HEK293 (cell line): ENCODE measurements at regions not wholly inside any gene's neighbourhood (a gene's known extent, or its start where the extent isn't known, plus 50 kb on each side); places are given as distances from the start of the nearest gene placed in this dataset.

ENCODE experiments used
- CTCF ChIA-PET: fragments of 350-600 bp; formaldehyde crosslinking; extraction: SDS; loops from one replicate; lab custom pipeline; 2021; ENCODE audit warnings: antibody characterized with exemption; lab: Yijun Ruan, JAX
- POLR2A ChIA-PET: fragments of 300-600 bp; formaldehyde crosslinking; extraction: SDS; loops from one replicate; lab custom pipeline; 2020; ENCODE audit warnings: antibody characterized with exemption, inconsistent platforms; lab: Yijun Ruan, JAX
- H3K27ac ChIP-seq: fragments of 200-500 bp; sonication (Bioruptor generic); 2 replicates; pipeline ENCODE4 v1.5.1; 2014; ENCODE audit warnings: low read depth, low read length, control low read depth, inconsistent platforms; ENCODE audit errors: extremely low read depth
- H3K36me3 ChIP-seq, 2 experiments: fragments of 200-500 bp in 1 of 2; sonication (Bioruptor generic) in 1 of 2; 1 replicate in 1 of 2; 2 replicates in 1 of 2; pipeline ENCODE4 v1.5.1; 2014 to 2017; ENCODE audit warnings: inconsistent platforms in 2 of 2, low read length in 2 of 2; ENCODE audit not compliant: control insufficient read depth in 2 of 2, insufficient read depth in 1 of 2
- H3K4me1 ChIP-seq: fragments of 200-500 bp; sonication (Bioruptor generic); 2 replicates; pipeline ENCODE4 v1.5.1; 2014; ENCODE audit warnings: mild to moderate bottlenecking, low read length, inconsistent platforms; ENCODE audit not compliant: control insufficient read depth, insufficient read depth
- H3K4me3 ChIP-seq: 2 replicates; pipeline ENCODE4 v1.5.1; 2011; ENCODE audit warnings: low read depth, mild to moderate bottlenecking, control low read depth, low read length, moderate library complexity
- H3K9me3 ChIP-seq: fragments of 200-500 bp; sonication (Bioruptor generic); 2 replicates; pipeline ENCODE4 v1.5.1; 2014; ENCODE audit warnings: low read depth, low read length, inconsistent platforms; ENCODE audit not compliant: control insufficient read depth, insufficient read depth
- HOXD13 ChIP-seq: sonication (generic); formaldehyde crosslinking; IDR thresholded peaks from 2 replicates; pipeline ENCODE4 v1.8.0; 2022; ENCODE audit warnings: missing genetic modification reagents, borderline replicate concordance
- KLF16 ChIP-seq: fragments of 450-650 bp; formaldehyde crosslinking; IDR thresholded peaks from 2 replicates; pipeline ENCODE4 v1.5.1; 2017; ENCODE audit warnings: missing biosample characterization, missing genetic modification characterization
- KLF9 ChIP-seq: fragments of 450-650 bp; formaldehyde crosslinking; IDR thresholded peaks from 2 replicates; pipeline ENCODE4 v1.5.1; 2016; ENCODE audit warnings: missing biosample characterization, missing genetic modification characterization, low read depth
- MYNN ChIP-seq: fragments of 450-650 bp; formaldehyde crosslinking; IDR thresholded peaks from 2 replicates; pipeline ENCODE4 v1.5.1; 2016; ENCODE audit warnings: missing biosample characterization, missing genetic modification characterization, borderline replicate concordance
- PRDM1 ChIP-seq: fragments of 450-650 bp; formaldehyde crosslinking; IDR thresholded peaks from 2 replicates; pipeline ENCODE4; 2016; ENCODE audit warnings: missing biosample characterization, missing genetic modification characterization
- SALL2 ChIP-seq: fragments of 450-650 bp; formaldehyde crosslinking; IDR thresholded peaks from 2 replicates; pipeline ENCODE4 v1.5.0; 2017; ENCODE audit warnings: missing biosample characterization, mild to moderate bottlenecking, missing genetic modification characterization, borderline replicate concordance
- ZBTB17 ChIP-seq: fragments of 450-650 bp; formaldehyde crosslinking; IDR thresholded peaks from 2 replicates; pipeline ENCODE4 v1.5.1; 2016; ENCODE audit warnings: missing biosample characterization, missing genetic modification characterization
- ZBTB21 ChIP-seq: fragments of 450-650 bp; formaldehyde crosslinking; IDR thresholded peaks from 2 replicates; pipeline ENCODE4 v1.5.1; 2017; ENCODE audit warnings: missing biosample characterization, missing genetic modification characterization
- ZBTB7A ChIP-seq: fragments of 450-650 bp; formaldehyde crosslinking; IDR thresholded peaks from 2 replicates; pipeline ENCODE4 v1.5.1; 2016; ENCODE audit warnings: low read depth, missing biosample characterization, missing genetic modification characterization
- ZBTB8A ChIP-seq: fragments of 450-650 bp; formaldehyde crosslinking; IDR thresholded peaks from 2 replicates; pipeline ENCODE4 v1.5.1; 2016; ENCODE audit warnings: missing biosample characterization, missing genetic modification characterization
- ZNF202 ChIP-seq: fragments of 450-650 bp; formaldehyde crosslinking; IDR thresholded peaks from 2 replicates; pipeline ENCODE4 v1.5.1; 2016; ENCODE audit warnings: missing biosample characterization, missing genetic modification characterization, borderline replicate concordance
- ZNF473 ChIP-seq: fragments of 450-650 bp; formaldehyde crosslinking; IDR thresholded peaks from 2 replicates; pipeline ENCODE4 v1.5.1; 2017; ENCODE audit warnings: missing biosample characterization, missing genetic modification characterization
- ZNF677 ChIP-seq: fragments of 450-650 bp; IDR thresholded peaks from 2 replicates; pipeline ENCODE4 v1.5.0; 2018; ENCODE audit warnings: missing biosample characterization, mild to moderate bottlenecking, missing genetic modification characterization, moderate library complexity
- ZNF776 ChIP-seq: fragments of 450-650 bp; formaldehyde crosslinking; IDR thresholded peaks from 2 replicates; pipeline ENCODE4 v1.5.0; 2017; ENCODE audit warnings: missing biosample characterization, missing genetic modification characterization, borderline replicate concordance
- ZNF792 ChIP-seq: fragments of 450-650 bp; formaldehyde crosslinking; IDR thresholded peaks from 2 replicates; pipeline ENCODE4 v1.5.1; 2016; ENCODE audit warnings: missing biosample characterization, missing genetic modification characterization
- ZNF837 ChIP-seq: fragments of 450-650 bp; formaldehyde crosslinking; IDR thresholded peaks from 2 replicates; pipeline ENCODE4 v1.5.1; 2016; ENCODE audit warnings: missing biosample characterization, missing genetic modification characterization
- TF ChIP-seq, protein P1 (sequence below): fragments of 450-650 bp; formaldehyde crosslinking; IDR thresholded peaks from 2 replicates; pipeline ENCODE4 v1.5.1; 2016; ENCODE audit warnings: missing biosample characterization, missing genetic modification characterization
- TF ChIP-seq, protein P2 (sequence below): fragments of 450-650 bp; formaldehyde crosslinking; IDR thresholded peaks from 2 replicates; pipeline ENCODE4 v1.5.1; 2017; ENCODE audit warnings: missing biosample characterization, mild to moderate bottlenecking, missing genetic modification characterization, moderate library complexity
- TF ChIP-seq, protein P3 (sequence below): fragments of 450-650 bp; formaldehyde crosslinking; IDR thresholded peaks from 2 replicates; pipeline ENCODE4 v1.5.1; 2016; ENCODE audit warnings: missing biosample characterization, missing genetic modification characterization, low read depth
- TF ChIP-seq, protein P4 (sequence below): fragments of 450-650 bp; formaldehyde crosslinking; IDR thresholded peaks from 2 replicates; pipeline ENCODE4 v1.5.1; 2016; ENCODE audit warnings: missing biosample characterization, missing genetic modification characterization
- TF ChIP-seq, protein P5 (sequence below): fragments of 450-650 bp; formaldehyde crosslinking; IDR thresholded peaks from 2 replicates; pipeline ENCODE4 v1.5.1; 2017; ENCODE audit warnings: missing biosample characterization, missing genetic modification characterization
- TF ChIP-seq, protein P6 (sequence below): fragments of 450-650 bp; formaldehyde crosslinking; IDR thresholded peaks from 2 replicates; pipeline ENCODE4 v1.5.1; 2016; ENCODE audit warnings: missing biosample characterization, missing genetic modification characterization

DNA sequence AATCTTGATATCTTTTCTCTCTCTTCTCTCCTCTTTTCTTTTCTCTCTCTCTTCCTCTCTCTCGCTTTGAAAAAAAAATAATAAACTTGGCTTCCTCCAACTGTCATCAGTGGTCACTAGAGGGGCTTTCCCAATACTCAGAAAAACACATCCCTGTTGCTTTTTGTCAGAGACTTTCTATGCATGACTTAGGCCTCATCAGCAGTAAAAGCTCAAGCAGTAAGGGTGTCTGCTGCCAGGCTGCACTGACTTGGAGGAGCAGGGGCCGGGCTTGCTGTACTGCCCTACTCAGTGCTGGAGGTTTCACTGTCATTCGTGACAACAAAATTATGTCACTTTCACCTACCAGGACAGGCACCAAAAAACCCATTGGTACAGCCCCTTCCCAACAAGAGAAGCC lies 272.0 kb downstream of the ADGB start:
- ChIA-PET CTCF (interaction anchor here (0.6 to 1.1 kb wide), 2 partner anchors 22 to 550 kb away, joined by 3 to 4 read pairs; no protein-coding TSS in a partner anchor), POLR2A (no interaction called here)
- no peaks in the 10 kb centered on the region for H3K36me3 ChIP-seq
- no peaks in the 10 kb centered on the region for H3K9me3 ChIP-seq
- no peak overlapping the region for H3K27ac ChIP-seq
- no peak overlapping the region for H3K4me3 ChIP-seq
- H3K4me1 ChIP-seq: peaks cover 5% of the 10 kb centered on the region; the same call in 1 of the 2 replicates
- no peak for TF ChIP-seq HOXD13 (CRISPR knock-in tag)
- TF ChIP-seq ZBTB17 (tag by site-specific recombination): no peak
- TF ChIP-seq, protein P1, sequence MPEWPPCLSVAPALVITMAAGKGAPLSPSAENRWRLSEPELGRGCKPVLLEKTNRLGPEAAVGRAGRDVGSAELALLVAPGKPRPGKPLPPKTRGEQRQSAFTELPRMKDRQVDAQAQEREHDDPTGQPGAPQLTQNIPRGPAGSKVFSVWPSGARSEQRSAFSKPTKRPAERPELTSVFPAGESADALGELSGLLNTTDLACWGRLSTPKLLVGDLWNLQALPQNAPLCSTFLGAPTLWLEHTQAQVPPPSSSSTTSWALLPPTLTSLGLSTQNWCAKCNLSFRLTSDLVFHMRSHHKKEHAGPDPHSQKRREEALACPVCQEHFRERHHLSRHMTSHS (tag by site-specific recombination): no peak
- TF ChIP-seq ZNF776 (tag by site-specific recombination): no peak
- no peak for TF ChIP-seq ZNF792 (tag by site-specific recombination)
- peak; percentile 44; the same call in 1 of the 2 replicates for TF ChIP-seq PRDM1 (tag by site-specific recombination)

DNA sequence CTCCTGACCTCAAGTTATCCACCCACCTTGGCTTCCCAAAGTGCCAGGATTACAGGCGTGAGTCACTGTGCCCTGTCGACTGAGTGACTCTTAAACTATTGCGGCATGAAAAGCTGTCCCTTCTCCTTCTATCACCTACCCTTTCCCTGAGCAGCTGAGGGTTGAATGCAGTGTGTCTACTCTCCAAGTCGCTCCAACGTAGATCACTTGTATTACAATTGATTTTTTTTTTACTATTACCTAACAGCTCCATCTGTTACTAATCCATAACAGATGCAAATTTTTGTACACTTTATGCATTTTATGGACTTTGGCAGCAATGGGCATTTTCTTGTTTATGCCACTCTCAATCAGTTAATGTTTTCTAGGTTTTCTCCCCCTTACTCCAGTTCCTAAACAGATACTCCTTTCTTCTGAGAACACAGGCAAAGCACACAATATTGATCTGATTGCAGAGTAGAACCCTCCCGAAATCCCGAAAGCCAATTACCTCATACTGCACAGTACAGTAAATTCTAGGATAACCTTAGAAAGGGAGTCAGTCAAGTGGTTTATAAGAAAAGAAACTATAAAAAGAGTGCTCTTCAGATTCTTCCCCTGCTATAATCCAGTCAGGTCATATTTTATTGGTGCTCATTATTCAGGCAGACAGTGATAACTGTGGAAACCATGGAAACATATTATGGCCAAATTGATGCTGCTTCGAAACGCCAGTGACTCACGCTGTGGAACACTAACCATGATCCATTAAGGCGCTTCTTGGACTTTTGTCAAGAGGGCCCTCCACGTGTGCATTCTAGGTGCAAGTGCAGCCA lies 273.0 kb downstream of the ADGB start:
- no peak overlapping the region for H3K27ac ChIP-seq
- H3K4me1 ChIP-seq: peaks cover 5% of the 10 kb centered on the region; the same call in 1 of the 2 replicates
- CTCF ChIA-PET: no interaction called here
- H3K36me3 ChIP-seq: no peaks in the 10 kb centered on the region
- POLR2A ChIA-PET: no interaction called here
- no peak overlapping the region for H3K4me3 ChIP-seq
- no peaks in the 10 kb centered on the region for H3K9me3 ChIP-seq
- TF ChIP-seq, protein P2, sequence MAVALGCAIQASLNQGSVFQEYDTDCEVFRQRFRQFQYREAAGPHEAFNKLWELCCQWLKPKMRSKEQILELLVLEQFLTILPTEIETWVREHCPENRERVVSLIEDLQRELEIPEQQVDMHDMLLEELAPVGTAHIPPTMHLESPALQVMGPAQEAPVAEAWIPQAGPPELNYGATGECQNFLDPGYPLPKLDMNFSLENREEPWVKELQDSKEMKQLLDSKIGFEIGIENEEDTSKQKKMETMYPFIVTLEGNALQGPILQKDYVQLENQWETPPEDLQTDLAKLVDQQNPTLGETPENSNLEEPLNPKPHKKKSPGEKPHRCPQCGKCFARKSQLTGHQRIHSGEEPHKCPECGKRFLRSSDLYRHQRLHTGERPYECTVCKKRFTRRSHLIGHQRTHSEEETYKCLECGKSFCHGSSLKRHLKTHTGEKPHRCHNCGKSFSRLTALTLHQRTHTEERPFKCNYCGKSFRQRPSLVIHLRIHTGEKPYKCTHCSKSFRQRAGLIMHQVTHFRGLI (tag by site-specific recombination): no peak
- TF ChIP-seq ZNF677 (tag by site-specific recombination): no peak
- TF ChIP-seq, protein P3, sequence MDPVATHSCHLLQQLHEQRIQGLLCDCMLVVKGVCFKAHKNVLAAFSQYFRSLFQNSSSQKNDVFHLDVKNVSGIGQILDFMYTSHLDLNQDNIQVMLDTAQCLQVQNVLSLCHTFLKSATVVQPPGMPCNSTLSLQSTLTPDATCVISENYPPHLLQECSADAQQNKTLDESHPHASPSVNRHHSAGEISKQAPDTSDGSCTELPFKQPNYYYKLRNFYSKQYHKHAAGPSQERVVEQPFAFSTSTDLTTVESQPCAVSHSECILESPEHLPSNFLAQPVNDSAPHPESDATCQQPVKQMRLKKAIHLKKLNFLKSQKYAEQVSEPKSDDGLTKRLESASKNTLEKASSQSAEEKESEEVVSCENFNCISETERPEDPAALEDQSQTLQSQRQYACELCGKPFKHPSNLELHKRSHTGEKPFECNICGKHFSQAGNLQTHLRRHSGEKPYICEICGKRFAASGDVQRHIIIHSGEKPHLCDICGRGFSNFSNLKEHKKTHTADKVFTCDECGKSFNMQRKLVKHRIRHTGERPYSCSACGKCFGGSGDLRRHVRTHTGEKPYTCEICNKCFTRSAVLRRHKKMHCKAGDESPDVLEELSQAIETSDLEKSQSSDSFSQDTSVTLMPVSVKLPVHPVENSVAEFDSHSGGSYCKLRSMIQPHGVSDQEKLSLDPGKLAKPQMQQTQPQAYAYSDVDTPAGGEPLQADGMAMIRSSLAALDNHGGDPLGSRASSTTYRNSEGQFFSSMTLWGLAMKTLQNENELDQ (tag by site-specific recombination): no peak
- no peak for TF ChIP-seq ZNF837 (tag by site-specific recombination)
- TF ChIP-seq SALL2 (tag by site-specific recombination): no peak
- TF ChIP-seq, protein P4, sequence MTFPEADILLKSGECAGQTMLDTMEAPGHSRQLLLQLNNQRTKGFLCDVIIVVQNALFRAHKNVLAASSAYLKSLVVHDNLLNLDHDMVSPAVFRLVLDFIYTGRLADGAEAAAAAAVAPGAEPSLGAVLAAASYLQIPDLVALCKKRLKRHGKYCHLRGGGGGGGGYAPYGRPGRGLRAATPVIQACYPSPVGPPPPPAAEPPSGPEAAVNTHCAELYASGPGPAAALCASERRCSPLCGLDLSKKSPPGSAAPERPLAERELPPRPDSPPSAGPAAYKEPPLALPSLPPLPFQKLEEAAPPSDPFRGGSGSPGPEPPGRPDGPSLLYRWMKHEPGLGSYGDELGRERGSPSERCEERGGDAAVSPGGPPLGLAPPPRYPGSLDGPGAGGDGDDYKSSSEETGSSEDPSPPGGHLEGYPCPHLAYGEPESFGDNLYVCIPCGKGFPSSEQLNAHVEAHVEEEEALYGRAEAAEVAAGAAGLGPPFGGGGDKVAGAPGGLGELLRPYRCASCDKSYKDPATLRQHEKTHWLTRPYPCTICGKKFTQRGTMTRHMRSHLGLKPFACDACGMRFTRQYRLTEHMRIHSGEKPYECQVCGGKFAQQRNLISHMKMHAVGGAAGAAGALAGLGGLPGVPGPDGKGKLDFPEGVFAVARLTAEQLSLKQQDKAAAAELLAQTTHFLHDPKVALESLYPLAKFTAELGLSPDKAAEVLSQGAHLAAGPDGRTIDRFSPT: peak; percentile 59; the same call in 1 of the 2 replicates
- TF ChIP-seq PRDM1 (tag by site-specific recombination): 0 out of 2 replicates have a peak, but pooled peaks have one; percentile 8
- 0 out of 2 replicates have a peak, but pooled peaks have one; percentile 10 for TF ChIP-seq ZBTB8A (tag by site-specific recombination)
- TF ChIP-seq, protein P5, sequence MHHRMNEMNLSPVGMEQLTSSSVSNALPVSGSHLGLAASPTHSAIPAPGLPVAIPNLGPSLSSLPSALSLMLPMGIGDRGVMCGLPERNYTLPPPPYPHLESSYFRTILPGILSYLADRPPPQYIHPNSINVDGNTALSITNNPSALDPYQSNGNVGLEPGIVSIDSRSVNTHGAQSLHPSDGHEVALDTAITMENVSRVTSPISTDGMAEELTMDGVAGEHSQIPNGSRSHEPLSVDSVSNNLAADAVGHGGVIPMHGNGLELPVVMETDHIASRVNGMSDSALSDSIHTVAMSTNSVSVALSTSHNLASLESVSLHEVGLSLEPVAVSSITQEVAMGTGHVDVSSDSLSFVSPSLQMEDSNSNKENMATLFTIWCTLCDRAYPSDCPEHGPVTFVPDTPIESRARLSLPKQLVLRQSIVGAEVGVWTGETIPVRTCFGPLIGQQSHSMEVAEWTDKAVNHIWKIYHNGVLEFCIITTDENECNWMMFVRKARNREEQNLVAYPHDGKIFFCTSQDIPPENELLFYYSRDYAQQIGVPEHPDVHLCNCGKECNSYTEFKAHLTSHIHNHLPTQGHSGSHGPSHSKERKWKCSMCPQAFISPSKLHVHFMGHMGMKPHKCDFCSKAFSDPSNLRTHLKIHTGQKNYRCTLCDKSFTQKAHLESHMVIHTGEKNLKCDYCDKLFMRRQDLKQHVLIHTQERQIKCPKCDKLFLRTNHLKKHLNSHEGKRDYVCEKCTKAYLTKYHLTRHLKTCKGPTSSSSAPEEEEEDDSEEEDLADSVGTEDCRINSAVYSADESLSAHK (tag by site-specific recombination): no peak
- TF ChIP-seq, protein P6, sequence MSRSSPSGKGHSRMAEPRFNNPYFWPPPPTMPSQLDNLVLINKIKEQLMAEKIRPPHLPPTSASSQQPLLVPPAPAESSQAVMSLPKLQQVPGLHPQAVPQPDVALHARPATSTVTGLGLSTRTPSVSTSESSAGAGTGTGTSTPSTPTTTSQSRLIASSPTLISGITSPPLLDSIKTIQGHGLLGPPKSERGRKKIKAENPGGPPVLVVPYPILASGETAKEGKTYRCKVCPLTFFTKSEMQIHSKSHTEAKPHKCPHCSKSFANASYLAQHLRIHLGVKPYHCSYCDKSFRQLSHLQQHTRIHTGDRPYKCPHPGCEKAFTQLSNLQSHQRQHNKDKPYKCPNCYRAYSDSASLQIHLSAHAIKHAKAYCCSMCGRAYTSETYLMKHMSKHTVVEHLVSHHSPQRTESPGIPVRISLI (tag by site-specific recombination): no peak
- no peak for TF ChIP-seq ZNF202
- TF ChIP-seq KLF16 (tag by site-specific recombination): no peak
- TF ChIP-seq KLF9: no peak
- no peak for TF ChIP-seq ZBTB21 (tag by site-specific recombination)
- no peak for TF ChIP-seq ZBTB7A (tag by site-specific recombination)
- 0 out of 2 replicates have a peak, but pooled peaks have one; percentile 63 for TF ChIP-seq MYNN (tag by site-specific recombination)
- TF ChIP-seq ZNF473 (tag by site-specific recombination): no peak
